ENCODE measurements at regions not wholly inside any gene's neighbourhood (a gene's known extent, or its start where the extent isn't known, plus 50 kb on each side); places are given as distances from the start of the nearest gene placed in this dataset.

DNA sequence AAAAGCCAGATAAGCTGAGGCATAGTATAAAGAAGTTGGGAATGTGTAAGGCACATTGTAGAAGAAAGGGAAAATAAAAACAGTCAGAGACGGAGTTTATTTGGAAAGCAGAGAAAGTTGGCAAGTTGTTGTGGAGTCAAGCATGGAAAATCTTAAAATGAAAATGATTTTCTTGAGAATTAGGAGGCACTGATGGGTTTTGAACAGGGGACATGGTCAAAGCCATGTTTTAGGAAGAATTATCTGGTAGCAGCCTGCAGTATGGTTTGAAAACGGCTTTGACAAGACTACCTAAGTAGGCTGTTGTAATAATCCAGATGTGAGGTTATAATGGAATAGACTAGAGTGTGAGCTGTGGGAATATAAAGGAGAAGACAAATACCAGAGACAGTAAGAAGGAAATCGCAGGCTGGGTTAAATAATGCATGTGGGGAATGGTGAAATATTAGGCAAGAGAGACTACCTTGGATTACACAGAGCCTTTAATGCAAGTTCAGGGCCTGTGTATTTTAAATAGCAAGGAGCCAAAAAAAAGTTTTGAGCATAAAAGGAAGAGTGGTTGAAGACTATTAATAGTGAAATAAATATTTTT lies 130.4 kb upstream of the MEOX2 start (continued):
- TF ChIP-seq, protein P1, sequence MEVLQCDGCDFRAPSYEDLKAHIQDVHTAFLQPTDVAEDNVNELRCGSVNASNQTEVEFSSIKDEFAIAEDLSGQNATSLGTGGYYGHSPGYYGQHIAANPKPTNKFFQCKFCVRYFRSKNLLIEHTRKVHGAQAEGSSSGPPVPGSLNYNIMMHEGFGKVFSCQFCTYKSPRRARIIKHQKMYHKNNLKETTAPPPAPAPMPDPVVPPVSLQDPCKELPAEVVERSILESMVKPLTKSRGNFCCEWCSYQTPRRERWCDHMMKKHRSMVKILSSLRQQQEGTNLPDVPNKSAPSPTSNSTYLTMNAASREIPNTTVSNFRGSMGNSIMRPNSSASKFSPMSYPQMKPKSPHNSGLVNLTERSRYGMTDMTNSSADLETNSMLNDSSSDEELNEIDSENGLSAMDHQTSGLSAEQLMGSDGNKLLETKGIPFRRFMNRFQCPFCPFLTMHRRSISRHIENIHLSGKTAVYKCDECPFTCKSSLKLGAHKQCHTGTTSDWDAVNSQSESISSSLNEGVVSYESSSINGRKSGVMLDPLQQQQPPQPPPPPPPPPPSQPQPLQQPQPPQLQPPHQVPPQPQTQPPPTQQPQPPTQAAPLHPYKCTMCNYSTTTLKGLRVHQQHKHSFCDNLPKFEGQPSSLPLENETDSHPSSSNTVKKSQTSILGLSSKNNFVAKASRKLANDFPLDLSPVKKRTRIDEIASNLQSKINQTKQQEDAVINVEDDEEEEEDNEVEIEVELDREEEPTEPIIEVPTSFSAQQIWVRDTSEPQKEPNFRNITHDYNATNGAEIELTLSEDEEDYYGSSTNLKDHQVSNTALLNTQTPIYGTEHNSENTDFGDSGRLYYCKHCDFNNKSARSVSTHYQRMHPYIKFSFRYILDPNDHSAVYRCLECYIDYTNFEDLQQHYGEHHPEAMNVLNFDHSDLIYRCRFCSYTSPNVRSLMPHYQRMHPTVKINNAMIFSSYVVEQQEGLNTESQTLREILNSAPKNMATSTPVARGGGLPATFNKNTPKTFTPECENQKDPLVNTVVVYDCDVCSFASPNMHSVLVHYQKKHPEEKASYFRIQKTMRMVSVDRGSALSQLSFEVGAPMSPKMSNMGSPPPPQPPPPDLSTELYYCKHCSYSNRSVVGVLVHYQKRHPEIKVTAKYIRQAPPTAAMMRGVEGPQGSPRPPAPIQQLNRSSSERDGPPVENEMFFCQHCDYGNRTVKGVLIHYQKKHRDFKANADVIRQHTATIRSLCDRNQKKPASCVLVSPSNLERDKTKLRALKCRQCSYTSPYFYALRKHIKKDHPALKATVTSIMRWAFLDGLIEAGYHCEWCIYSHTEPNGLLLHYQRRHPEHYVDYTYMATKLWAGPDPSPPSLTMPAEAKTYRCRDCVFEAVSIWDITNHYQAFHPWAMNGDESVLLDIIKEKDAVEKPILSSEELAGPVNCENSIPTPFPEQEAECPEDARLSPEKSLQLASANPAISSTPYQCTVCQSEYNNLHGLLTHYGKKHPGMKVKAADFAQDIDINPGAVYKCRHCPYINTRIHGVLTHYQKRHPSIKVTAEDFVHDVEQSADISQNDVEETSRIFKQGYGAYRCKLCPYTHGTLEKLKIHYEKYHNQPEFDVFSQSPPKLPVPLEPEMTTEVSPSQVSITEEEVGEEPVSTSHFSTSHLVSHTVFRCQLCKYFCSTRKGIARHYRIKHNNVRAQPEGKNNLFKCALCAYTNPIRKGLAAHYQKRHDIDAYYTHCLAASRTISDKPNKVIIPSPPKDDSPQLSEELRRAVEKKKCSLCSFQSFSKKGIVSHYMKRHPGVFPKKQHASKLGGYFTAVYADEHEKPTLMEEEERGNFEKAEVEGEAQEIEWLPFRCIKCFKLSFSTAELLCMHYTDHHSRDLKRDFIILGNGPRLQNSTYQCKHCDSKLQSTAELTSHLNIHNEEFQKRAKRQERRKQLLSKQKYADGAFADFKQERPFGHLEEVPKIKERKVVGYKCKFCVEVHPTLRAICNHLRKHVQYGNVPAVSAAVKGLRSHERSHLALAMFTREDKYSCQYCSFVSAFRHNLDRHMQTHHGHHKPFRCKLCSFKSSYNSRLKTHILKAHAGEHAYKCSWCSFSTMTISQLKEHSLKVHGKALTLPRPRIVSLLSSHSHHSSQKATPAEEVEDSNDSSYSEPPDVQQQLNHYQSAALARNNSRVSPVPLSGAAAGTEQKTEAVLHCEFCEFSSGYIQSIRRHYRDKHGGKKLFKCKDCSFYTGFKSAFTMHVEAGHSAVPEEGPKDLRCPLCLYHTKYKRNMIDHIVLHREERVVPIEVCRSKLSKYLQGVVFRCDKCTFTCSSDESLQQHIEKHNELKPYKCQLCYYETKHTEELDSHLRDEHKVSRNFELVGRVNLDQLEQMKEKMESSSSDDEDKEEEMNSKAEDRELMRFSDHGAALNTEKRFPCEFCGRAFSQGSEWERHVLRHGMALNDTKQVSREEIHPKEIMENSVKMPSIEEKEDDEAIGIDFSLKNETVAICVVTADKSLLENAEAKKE (CRISPR knock-in tag; IDR thresholded peaks at IDR 0.05): no peak
- TF ChIP-seq EZH2 (IDR thresholded peaks at IDR 0.05; ENCODE audit: low read depth, unreplicated experiment): no peak
- no peak for TF ChIP-seq POLR2AphosphoS5 (IDR thresholded peaks at IDR 0.05; ENCODE audit: low read depth)
- TF ChIP-seq EZH2phosphoT487 (IDR thresholded peaks at IDR 0.05; ENCODE audit: unreplicated experiment): no peak
- TF ChIP-seq STAT1 (IDR thresholded peaks at IDR 0.05; ENCODE audit: unreplicated experiment): no peak

DNA sequence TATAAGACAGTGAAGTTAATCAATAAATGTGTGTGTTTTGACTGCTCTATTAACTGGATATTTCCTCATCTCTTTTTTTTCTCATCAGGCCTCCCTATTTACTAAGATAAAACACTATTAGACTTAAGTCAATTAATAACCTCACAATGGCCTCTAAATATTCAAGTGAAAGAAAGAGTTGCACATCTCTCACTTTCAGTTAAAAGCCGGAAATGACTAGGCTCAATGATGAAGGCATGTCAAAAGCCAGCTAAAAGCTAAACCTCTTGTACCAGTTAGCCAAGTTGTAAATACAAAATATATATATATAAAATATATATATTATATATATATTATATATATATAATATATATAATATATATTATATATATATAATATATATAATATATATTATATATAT lies 127.0 kb upstream of the MEOX2 start:
- H3K27ac ChIP-seq (ENCODE audit: low read depth): no peak overlapping the region
- H3K4me1 ChIP-seq (ENCODE audit: insufficient read depth): no peaks in the 10 kb centered on the region
- Mint-ChIP-seq H3K27me3 (ENCODE audit: insufficient read depth, low read depth, poor library complexity) (no peaks in the 10 kb centered on the region), H3K4me3 (no peak overlapping the region), H3K27ac (no peak overlapping the region), H3K9me3 (peaks cover 11% of the 10 kb centered on the region), H3K36me3 (ENCODE audit: low read depth) (peaks cover 5% of the 10 kb centered on the region), H3K4me1 (no peaks in the 10 kb centered on the region; the same call in 2 of the 3 replicates)
- H2AFZ ChIP-seq: no peak overlapping the region
- H3K9me2 ChIP-seq (ENCODE audit: insufficient read depth): peaks cover 11% of the 10 kb centered on the region
- no peaks in the 10 kb centered on the region for H3K79me2 ChIP-seq (replicated peaks; ENCODE audit: insufficient read depth)
- no peak overlapping the region for H3K4me3 ChIP-seq
- H3F3A ChIP-seq (replicated peaks; ENCODE audit: low read depth): no peaks in the 10 kb centered on the region
- DNase-seq (ENCODE audit: low spot score) (no peak), ATAC-seq (no peak)
- no peaks in the 10 kb centered on the region for H4K20me1 ChIP-seq (replicated peaks; ENCODE audit: insufficient read depth)
- no peaks in the 10 kb centered on the region for H3K27me3 ChIP-seq (ENCODE audit: insufficient read depth)
- H3K36me3 ChIP-seq (ENCODE audit: insufficient read depth): no peaks in the 10 kb centered on the region
- no peak overlapping the region for H3K4me2 ChIP-seq
- TF ChIP-seq CREB1 (CRISPR knock-in tag; IDR thresholded peaks at IDR 0.05; ENCODE audit: low read depth) (no peak), EZH2 (IDR thresholded peaks at IDR 0.05; ENCODE audit: low read depth, unreplicated experiment) (no peak), POLR2AphosphoS5 (IDR thresholded peaks at IDR 0.05; ENCODE audit: low read depth) (no peak), ZNF114 (CRISPR knock-in tag; IDR thresholded peaks at IDR 0.05) (no peak), STAT1 (IDR thresholded peaks at IDR 0.05; ENCODE audit: unreplicated experiment) (no peak)
- TF ChIP-seq, protein P2, sequence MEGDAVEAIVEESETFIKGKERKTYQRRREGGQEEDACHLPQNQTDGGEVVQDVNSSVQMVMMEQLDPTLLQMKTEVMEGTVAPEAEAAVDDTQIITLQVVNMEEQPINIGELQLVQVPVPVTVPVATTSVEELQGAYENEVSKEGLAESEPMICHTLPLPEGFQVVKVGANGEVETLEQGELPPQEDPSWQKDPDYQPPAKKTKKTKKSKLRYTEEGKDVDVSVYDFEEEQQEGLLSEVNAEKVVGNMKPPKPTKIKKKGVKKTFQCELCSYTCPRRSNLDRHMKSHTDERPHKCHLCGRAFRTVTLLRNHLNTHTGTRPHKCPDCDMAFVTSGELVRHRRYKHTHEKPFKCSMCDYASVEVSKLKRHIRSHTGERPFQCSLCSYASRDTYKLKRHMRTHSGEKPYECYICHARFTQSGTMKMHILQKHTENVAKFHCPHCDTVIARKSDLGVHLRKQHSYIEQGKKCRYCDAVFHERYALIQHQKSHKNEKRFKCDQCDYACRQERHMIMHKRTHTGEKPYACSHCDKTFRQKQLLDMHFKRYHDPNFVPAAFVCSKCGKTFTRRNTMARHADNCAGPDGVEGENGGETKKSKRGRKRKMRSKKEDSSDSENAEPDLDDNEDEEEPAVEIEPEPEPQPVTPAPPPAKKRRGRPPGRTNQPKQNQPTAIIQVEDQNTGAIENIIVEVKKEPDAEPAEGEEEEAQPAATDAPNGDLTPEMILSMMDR (conservative IDR thresholded peaks at IDR 0.05; ENCODE audit: low read depth in 2 of 2): no peak
- TF ChIP-seq, protein P3, sequence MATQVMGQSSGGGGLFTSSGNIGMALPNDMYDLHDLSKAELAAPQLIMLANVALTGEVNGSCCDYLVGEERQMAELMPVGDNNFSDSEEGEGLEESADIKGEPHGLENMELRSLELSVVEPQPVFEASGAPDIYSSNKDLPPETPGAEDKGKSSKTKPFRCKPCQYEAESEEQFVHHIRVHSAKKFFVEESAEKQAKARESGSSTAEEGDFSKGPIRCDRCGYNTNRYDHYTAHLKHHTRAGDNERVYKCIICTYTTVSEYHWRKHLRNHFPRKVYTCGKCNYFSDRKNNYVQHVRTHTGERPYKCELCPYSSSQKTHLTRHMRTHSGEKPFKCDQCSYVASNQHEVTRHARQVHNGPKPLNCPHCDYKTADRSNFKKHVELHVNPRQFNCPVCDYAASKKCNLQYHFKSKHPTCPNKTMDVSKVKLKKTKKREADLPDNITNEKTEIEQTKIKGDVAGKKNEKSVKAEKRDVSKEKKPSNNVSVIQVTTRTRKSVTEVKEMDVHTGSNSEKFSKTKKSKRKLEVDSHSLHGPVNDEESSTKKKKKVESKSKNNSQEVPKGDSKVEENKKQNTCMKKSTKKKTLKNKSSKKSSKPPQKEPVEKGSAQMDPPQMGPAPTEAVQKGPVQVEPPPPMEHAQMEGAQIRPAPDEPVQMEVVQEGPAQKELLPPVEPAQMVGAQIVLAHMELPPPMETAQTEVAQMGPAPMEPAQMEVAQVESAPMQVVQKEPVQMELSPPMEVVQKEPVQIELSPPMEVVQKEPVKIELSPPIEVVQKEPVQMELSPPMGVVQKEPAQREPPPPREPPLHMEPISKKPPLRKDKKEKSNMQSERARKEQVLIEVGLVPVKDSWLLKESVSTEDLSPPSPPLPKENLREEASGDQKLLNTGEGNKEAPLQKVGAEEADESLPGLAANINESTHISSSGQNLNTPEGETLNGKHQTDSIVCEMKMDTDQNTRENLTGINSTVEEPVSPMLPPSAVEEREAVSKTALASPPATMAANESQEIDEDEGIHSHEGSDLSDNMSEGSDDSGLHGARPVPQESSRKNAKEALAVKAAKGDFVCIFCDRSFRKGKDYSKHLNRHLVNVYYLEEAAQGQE (IDR thresholded peaks at IDR 0.05; ENCODE audit: unreplicated experiment): no peak

All from GM23338 (cell line).